Activated CD4-positive, alpha-beta memory T cell treated with anti-CD3 and anti-CD28 coated beads for 36 hours (primary cell): ENCODE measurements at regions not wholly inside any gene's neighbourhood (a gene's known extent, or its start where the extent isn't known, plus 50 kb on each side); places are given as distances from the start of the nearest gene placed in this dataset.

Experiments
- CTCF ChIA-PET: fragments of 350-600 bp; sonication (Branson Sonifier 250); formaldehyde crosslinking; loops from one replicate; lab custom pipeline; 2021; ENCODE audit warnings: antibody characterized with exemption, inconsistent platforms; lab: Charles Lee
- POLR2A ChIA-PET: fragments of 350-600 bp; sonication (Branson Sonifier 250); formaldehyde crosslinking; loops from one replicate; lab custom pipeline; 2021; ENCODE audit warnings: antibody characterized with exemption; lab: Charles Lee
- DNase-seq: peaks from one replicate; pipeline ENCODE4 v3.0.0-alpha.2; 2020
- H3K27ac Mint-ChIP-seq: one replicate; pipeline ENCODE4 v1.8.0; 2021; ENCODE audit warnings: mixed read lengths
- H3K27me3 Mint-ChIP-seq: one replicate; pipeline ENCODE4 v1.8.0; 2021; ENCODE audit warnings: mixed read lengths
- H3K36me3 Mint-ChIP-seq: one replicate; pipeline ENCODE4 v1.8.0; 2021; ENCODE audit warnings: mixed read lengths
- H3K4me1 Mint-ChIP-seq: one replicate; pipeline ENCODE4 v1.8.0; 2021; ENCODE audit warnings: low read depth, mixed read lengths
- H3K4me3 Mint-ChIP-seq: one replicate; pipeline ENCODE4 v1.8.0; 2021; ENCODE audit warnings: mild to moderate bottlenecking, mixed read lengths
- H3K9me3 Mint-ChIP-seq: one replicate; pipeline ENCODE4 v1.8.0; 2021; ENCODE audit warnings: mixed read lengths
- intact Hi-C: fragments of 100-400 bp; cut with micrococcal nuclease; formaldehyde crosslinking; loops from one replicate; pipeline ENCODE4 v1.15.1; 2023

- Mint-ChIP-seq H3K4me1 (peaks cover 32% of the 10 kb centered on the region), H3K27me3 (peaks cover 7% of the 10 kb centered on the region), H3K4me3 (no peak overlapping the region), H3K36me3 (peaks cover 3% of the 10 kb centered on the region), H3K27ac (no peak overlapping the region), H3K9me3 (no peaks in the 10 kb centered on the region)
- intact Hi-C loops = loop anchor here (5.0 kb wide), 1 partner anchor 36 kb away; no protein-coding TSS in a partner anchor
- no peak for DNase-seq
- CTCF ChIA-PET = no interaction called here
- POLR2A ChIA-PET = no interaction called here
Measured at GRCh38 chr10:8128511-8128910, 74.0 kb downstream of the GATA3 start.

GRCh38 chr10:8129438-8129837, 75.0 kb downstream of the GATA3 start:
- DNase-seq = no peak
- Mint-ChIP-seq H3K4me3 (no peak overlapping the region), H3K9me3 (no peaks in the 10 kb centered on the region), H3K27me3 (peaks cover 9% of the 10 kb centered on the region), H3K36me3 (peaks cover 3% of the 10 kb centered on the region), H3K27ac (no peak overlapping the region), H3K4me1 (peaks cover 38% of the 10 kb centered on the region)
- ChIA-PET POLR2A (no interaction called here), CTCF (interaction anchor here (0.7 kb wide), 1 partner anchor 110 kb away, joined by 4 read pairs; no protein-coding TSS in a partner anchor)
- intact Hi-C loops = loop anchor here (5.0 kb wide), 1 partner anchor 37 kb away; no protein-coding TSS in a partner anchor

GRCh38 chr10:8130973-8131911, 76.8 kb downstream of the GATA3 start:
- H3K27me3 Mint-ChIP-seq = peaks cover 9% of the 10 kb centered on the region
- H3K27ac Mint-ChIP-seq = peak overlapping the region; percentile 50
- POLR2A ChIA-PET = interaction anchor here (0.6 to 1.0 kb wide), 2 partner anchors 65 to 194 kb away, joined by 3 to 5 read pairs; no protein-coding TSS in a partner anchor
- peaks cover 3% of the 10 kb centered on the region for H3K36me3 Mint-ChIP-seq
- peak; percentile 71 for DNase-seq
- CTCF ChIA-PET = no interaction called here
- intact Hi-C loops = loop anchor here (1.0 to 10.0 kb wide), 7 partner anchors 65 to 886 kb away; no protein-coding TSS in a partner anchor
- peaks cover 42% of the 10 kb centered on the region for H3K4me1 Mint-ChIP-seq
- peak overlapping the region; percentile 38 for H3K4me3 Mint-ChIP-seq
- H3K9me3 Mint-ChIP-seq = no peaks in the 10 kb centered on the region

GRCh38 chr10:8133146-8133545, 78.7 kb downstream of the GATA3 start:
- CTCF ChIA-PET = interaction anchor here (0.9 to 1.6 kb wide), 3 partner anchors 66 to 183 kb away, joined by 3 to 10 read pairs (median 6); no protein-coding TSS in a partner anchor
- peak; percentile 81 for DNase-seq
- peak overlapping the region; percentile 54 for H3K4me3 Mint-ChIP-seq
- POLR2A ChIA-PET = interaction anchor here (0.7 to 2.1 kb wide), 9 partner anchors 67 to 943 kb away, joined by 3 to 11 read pairs (median 3); no protein-coding TSS in a partner anchor
- H3K36me3 Mint-ChIP-seq = peaks cover 3% of the 10 kb centered on the region
- peaks cover 61% of the 10 kb centered on the region for H3K4me1 Mint-ChIP-seq
- intact Hi-C loops = loop anchor here (1.0 to 10.0 kb wide), 4 partner anchors 112 to 958 kb away; no protein-coding TSS in a partner anchor
- H3K9me3 Mint-ChIP-seq = no peaks in the 10 kb centered on the region
- peaks cover 9% of the 10 kb centered on the region for H3K27me3 Mint-ChIP-seq
- H3K27ac Mint-ChIP-seq = peak overlapping the region; percentile 61

- Mint-ChIP-seq H3K9me3 (no peaks in the 10 kb centered on the region), H3K27me3 (peaks cover 4% of the 10 kb centered on the region), H3K4me3 (peak overlapping the region; percentile 59), H3K27ac (peak overlapping the region; percentile 86), H3K4me1 (peaks cover 65% of the 10 kb centered on the region), H3K36me3 (peaks cover 3% of the 10 kb centered on the region)
- CTCF ChIA-PET = no interaction called here
- POLR2A ChIA-PET = interaction anchor here (0.6 to 1.8 kb wide), 8 partner anchors 66 to 196 kb away, joined by 3 to 10 read pairs (median 4); partner anchors contain the start of gene GATA3
- DNase-seq = no peak
- intact Hi-C loops = loop anchor here (1.0 to 10.0 kb wide), 8 partner anchors 47 to 440 kb away; no protein-coding TSS in a partner anchor
Measured at GRCh38 chr10:8136736-8137135, 82.2 kb downstream of the GATA3 start.

GRCh38 chr10:8137272-8137681, 82.8 kb downstream of the GATA3 start:
- POLR2A ChIA-PET = interaction anchor here (0.6 to 1.8 kb wide), 10 partner anchors 11 to 349 kb away, joined by 3 to 10 read pairs (median 4); partner anchors contain the start of genes ATP5F1C, GATA3 and KIN

GRCh38 chr10:8137726-8138125, 83.2 kb downstream of the GATA3 start:
- H3K4me1 Mint-ChIP-seq = peaks cover 57% of the 10 kb centered on the region
- H3K36me3 Mint-ChIP-seq = peaks cover 3% of the 10 kb centered on the region
- peak overlapping the region; percentile 59 for H3K4me3 Mint-ChIP-seq
- ChIA-PET POLR2A (interaction anchor here (0.9 to 1.8 kb wide), 9 partner anchors 10 to 350 kb away, joined by 3 to 10 read pairs (median 4); partner anchors contain the start of genes ATP5F1C, GATA3 and KIN), CTCF (no interaction called here)
- peak; percentile 43 for DNase-seq
- H3K27ac Mint-ChIP-seq = peak overlapping the region; percentile 86
- intact Hi-C loops = loop anchor here (1.0 to 10.0 kb wide), 8 partner anchors 46 to 439 kb away; no protein-coding TSS in a partner anchor
- no peaks in the 10 kb centered on the region for H3K9me3 Mint-ChIP-seq
- peaks cover 4% of the 10 kb centered on the region for H3K27me3 Mint-ChIP-seq

More at GRCh38 chr10:8137272-8137681, 82.8 kb downstream of the GATA3 start:
- Mint-ChIP-seq H3K36me3 (peaks cover 3% of the 10 kb centered on the region), H3K27me3 (peaks cover 4% of the 10 kb centered on the region), H3K9me3 (no peaks in the 10 kb centered on the region), H3K27ac (peak overlapping the region; percentile 86), H3K4me3 (peak overlapping the region; percentile 59), H3K4me1 (peaks cover 60% of the 10 kb centered on the region)
- peak; percentile 72 for DNase-seq
- CTCF ChIA-PET = no interaction called here
- intact Hi-C loops = loop anchor here (1.0 to 10.0 kb wide), 8 partner anchors 46 to 440 kb away; no protein-coding TSS in a partner anchor

- H3K9me3 Mint-ChIP-seq = no peaks in the 10 kb centered on the region
- intact Hi-C loops = loop anchor here (10.0 kb wide), 1 partner anchor 226 kb away; no protein-coding TSS in a partner anchor
- peaks cover 2% of the 10 kb centered on the region for H3K27me3 Mint-ChIP-seq
- H3K4me3 Mint-ChIP-seq = peak overlapping the region; percentile 28
- CTCF ChIA-PET = no interaction called here
- POLR2A ChIA-PET = interaction anchor here (0.9 to 1.1 kb wide), 2 partner anchors 187 to 350 kb away, joined by 3 read pairs; partner anchors contain the start of genes ATP5F1C and KIN
- H3K36me3 Mint-ChIP-seq = no peaks in the 10 kb centered on the region
- H3K4me1 Mint-ChIP-seq = peaks cover 49% of the 10 kb centered on the region
- no peak for DNase-seq
- peak overlapping the region; percentile 51 for H3K27ac Mint-ChIP-seq
Measured at GRCh38 chr10:8138471-8138870, 84.0 kb downstream of the GATA3 start.

GRCh38 chr10:8144496-8144895, 90.0 kb downstream of the GATA3 start:
- POLR2A ChIA-PET = interaction anchor here (0.6 kb wide), 1 partner anchor 74 kb away, joined by 3 read pairs; no protein-coding TSS in a partner anchor
- intact Hi-C loops = no loop called here

GRCh38 chr10:8146650-8147049, 92.2 kb downstream of the GATA3 start:
- Mint-ChIP-seq H3K4me1 (no peaks in the 10 kb centered on the region), H3K27me3 (no peaks in the 10 kb centered on the region), H3K36me3 (no peaks in the 10 kb centered on the region), H3K27ac (no peak overlapping the region), H3K9me3 (no peaks in the 10 kb centered on the region), H3K4me3 (no peak overlapping the region)
- no peak for DNase-seq
- CTCF ChIA-PET = no interaction called here
- POLR2A ChIA-PET = no interaction called here
- intact Hi-C loops = no loop called here

More at GRCh38 chr10:8144496-8144895, 90.0 kb downstream of the GATA3 start:
- Mint-ChIP-seq H3K27me3 (no peaks in the 10 kb centered on the region), H3K4me3 (no peak overlapping the region), H3K4me1 (peaks cover 10% of the 10 kb centered on the region), H3K27ac (no peak overlapping the region), H3K9me3 (no peaks in the 10 kb centered on the region), H3K36me3 (no peaks in the 10 kb centered on the region)
- CTCF ChIA-PET = no interaction called here
- DNase-seq = no peak

GRCh38 chr10:8149991-8150390, 95.5 kb downstream of the GATA3 start:
- no peak overlapping the region for H3K27ac Mint-ChIP-seq
- no peaks in the 10 kb centered on the region for H3K9me3 Mint-ChIP-seq
- no peak overlapping the region for H3K4me3 Mint-ChIP-seq
- peaks cover 2% of the 10 kb centered on the region for H3K27me3 Mint-ChIP-seq
- H3K4me1 Mint-ChIP-seq = peaks cover 4% of the 10 kb centered on the region
- ChIA-PET CTCF (no interaction called here), POLR2A (no interaction called here)
- no peaks in the 10 kb centered on the region for H3K36me3 Mint-ChIP-seq
- intact Hi-C loops = no loop called here
- no peak for DNase-seq
